ENCODE measurements at regions not wholly inside any gene's neighbourhood (a gene's known extent, or its start where the extent isn't known, plus 50 kb on each side); places are given as distances from the start of the nearest gene placed in this dataset.

DNA sequence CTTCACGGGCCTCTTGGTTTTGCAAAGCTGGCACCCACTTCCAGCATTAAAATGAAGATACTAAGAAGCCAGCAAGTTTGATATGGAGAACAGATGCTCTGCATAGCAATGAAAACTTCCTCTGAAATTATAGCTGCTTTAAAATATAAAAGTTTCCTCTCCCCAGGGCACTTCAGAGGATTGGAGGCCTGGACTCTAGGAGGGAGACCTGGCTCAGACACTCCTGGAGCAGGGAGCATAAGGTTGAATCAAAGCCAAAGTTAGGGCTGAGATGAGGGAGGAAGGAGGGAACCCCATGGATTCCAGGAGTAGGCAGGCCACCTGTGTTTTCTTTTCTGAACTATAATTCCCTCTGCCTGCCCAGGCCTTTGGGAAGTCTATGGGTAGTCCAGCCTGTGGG is 176.0 kb upstream of the RPL38 start:
- no peak for DNase-seq

DNA sequence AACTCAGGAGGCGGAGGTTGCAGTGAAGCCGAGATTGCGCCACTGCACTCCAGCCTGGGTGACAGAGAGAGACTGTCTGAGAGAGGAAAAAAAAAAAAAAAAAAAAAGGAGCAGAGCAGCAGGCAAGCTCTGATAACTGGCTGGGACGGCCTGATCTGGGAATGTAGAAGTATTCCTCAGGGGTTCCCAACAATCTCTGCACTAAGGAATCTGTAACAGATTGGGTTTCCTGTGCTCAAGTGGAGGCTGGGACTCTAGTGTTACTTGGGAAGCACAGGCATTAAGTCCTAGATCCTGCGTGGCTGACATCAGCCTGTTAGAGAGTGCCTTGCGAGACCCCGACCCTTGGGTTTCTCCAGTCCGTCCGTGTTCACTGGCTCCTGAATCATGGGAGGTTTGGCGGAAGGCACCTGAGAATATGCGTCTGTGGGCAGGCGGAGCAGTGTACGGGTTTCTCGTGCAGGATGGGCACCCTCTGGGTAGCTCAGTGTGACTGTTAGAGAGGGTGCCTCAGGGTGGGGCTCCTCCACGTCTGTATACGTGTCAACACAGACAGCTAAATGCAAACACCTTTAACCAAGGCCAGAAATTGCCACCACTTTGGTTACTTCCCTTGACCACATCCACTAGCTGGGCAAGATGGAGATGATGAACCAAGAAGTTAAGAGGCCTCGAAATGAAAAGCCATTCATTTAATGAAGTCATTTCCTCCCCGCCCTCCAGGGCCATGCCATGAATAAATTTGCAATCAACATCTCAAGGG is 174.9 kb upstream of the RPL38 start:
- DNase-seq, result no peak

DNA sequence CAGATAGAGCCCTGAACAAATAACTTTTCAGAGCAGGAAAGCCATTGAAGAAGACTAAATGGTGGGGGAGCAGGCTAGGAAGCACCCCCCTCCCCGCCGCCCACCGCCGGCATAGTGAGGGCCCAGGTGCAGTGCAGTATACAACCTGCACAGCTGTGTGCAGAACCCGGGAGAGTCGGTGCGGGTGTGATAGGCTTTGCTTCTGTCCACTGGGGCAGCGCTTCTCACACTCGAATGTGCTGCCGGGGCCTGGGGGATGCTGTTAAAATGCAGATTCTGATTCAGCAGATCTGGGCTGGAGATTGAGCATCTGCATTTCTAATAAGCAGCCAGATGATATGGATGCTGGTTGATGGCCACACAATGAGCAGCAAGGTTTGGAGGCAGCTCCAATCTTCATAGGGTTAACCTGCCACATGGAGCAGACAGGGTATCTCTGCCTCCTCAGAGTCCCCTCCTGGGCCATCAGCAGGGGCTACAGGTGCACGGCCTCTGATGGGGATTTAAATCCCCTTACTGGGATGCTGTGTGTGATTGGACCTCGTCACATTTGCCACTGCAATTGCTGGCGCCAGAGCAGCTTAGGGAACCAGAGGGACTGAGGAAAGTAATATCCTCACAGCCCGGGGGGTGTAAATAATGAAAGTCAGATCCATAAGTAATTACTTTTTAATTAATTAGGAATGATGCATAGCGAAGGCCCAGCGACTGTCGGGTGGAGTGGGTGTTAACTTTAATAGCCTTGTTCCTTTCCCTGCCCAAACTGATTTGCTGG is 172.0 kb upstream of the RPL38 start:
- no peak for DNase-seq

DNA sequence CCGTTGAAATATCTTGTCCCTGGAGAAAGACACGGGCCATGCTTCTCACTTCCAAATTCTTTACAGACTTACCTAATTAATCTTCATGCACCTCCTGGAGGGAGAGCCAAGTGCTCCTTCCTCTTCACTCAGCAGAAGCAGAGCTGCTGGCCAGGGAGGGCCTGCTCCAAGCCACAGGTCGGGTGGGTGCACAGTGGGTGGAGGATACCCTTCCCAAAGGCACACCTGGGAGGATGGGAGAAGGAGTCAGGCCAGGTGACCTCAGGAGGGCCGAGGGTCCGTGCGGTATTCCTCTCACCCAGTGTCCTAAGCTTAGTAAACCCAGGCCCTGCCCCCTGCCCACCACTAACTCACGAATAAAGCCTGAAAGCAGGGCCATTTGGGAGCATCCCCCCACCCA is 171.3 kb upstream of the RPL38 start:
- no peak for DNase-seq

DNA sequence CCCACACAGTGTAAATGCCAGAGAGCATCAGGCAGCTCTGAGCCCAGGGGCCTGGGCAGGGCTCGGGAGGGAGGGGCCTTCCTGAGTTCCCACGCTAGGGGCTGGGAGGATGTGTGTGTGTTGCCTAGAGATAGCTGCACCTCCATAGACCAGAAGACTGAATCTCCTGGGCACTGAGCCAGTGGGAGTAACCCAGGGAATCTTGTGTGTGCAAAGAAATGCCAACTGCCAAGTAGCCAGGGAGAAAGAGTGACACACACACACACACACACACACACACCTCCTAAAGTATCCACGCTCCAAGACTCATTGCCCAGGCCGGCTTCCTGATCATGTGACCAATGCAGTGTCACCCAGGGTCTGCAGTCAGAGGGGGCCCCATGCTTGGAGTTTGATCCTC is 166.2 kb upstream of the RPL38 start:
- peak; percentile 28 to 54 for DNase-seq

DNA sequence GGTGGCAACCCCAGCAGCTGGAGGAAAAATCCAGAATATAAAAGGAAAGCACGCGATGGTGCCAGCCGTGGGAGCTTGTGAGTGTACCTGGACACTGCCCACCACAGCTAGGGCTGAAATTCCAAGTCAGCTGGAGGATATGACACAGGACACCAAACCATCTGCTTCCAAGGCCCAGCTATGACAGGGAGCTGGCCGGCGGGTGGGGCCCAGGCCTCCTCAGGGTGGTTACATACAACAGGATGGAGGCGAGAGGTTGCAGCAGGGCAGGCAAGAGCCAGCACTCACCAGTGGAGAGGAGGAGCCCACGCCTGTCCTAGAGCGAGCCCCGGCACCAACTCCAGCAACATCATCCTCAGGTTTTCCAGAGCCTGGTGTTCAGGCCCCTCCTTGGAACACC is 163.2 kb upstream of the RPL38 start:
- no peak for DNase-seq

DNA sequence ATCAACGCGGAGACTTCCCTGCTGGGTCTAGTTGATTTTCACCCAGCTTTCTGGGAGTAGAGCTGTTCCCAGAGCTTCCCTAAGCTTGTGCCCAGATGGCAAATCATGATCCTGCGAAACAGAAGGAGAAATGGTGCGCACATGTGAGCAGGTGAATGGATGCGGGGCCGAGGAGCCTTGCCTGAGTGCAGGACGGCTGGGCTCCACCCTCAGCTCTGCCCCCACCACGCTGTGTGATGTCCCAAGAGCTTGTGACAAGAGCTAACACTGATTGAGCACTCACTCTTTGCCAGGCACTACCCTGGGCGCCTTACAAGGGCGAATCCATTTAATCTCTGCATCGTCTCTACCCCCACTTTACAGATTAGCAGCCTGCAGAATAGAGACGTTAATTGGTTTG is 162.7 kb upstream of the RPL38 start:
- DNase-seq, result no peak

DNA sequence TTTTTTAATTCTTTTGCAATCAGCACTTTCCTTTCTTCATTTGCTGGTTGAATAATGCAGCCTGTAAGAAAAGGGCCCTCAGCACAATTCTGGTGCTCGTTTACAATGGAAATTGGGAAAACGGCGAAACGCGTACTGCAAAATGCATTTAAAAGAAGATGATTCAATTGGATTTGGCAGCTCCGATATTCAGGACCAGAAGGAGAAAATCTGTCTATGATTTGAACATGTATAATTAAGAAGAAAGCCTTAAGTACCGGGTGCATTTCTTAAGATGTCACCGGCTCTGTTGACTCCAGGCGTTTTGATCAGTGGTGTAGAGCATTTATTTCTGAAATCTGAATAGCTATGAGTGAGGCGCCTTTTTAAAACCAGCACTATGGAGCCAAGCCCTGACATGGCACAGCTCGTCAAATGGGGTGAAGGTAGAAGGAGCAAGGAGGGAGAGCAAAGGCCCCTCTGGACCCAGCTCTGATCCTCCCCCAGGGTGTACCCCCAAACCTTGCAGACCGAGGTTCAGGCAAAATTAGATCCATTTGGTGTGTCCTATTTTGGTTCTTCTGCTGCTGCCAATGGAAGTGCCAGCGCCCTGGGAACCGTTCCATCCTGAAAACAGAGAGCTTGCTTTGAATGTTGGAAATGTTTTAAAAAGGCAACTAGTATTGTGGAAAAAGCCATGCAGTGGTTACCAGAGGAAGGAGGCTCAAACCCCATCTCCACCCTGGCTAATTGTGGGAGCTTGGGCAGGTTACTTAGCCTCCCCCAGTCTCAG is 161.4 kb upstream of the RPL38 start:
- DNase-seq, result no peak

DNA sequence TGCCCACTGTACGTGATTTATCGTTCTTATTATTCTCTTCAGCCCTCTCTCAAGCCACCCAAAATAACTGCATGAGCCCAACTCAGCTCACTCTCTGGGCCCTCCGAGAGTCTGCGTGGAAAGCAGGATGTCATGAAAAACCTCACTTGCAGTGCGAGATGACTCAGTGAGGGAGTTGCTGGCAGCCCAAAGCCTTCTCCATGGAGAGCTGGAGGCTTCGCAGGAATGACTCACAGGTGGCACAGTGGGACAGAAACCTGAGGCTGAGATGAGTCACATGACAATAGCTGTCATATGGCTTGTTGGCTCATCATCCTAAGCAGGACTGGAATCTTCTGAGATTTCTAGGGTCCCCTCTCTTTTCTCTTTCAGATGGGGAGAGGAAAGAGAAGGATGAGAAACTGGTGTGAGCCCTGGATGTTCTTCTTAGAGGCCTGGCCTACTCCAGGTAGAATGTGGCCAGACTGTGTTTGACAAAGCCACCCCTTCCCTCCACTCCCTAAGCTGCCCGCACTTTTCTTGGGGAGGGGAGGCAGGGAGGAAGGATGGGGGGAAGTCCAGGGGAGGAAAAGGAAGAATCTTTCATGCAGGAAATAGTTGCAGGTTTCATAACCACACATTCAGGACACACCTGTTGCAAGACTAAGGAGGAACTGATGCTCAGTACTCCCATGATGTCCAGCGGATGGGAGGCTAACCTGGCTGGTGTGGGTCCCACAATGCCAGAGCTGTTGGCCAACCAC is 160.6 kb upstream of the RPL38 start:
- peak; percentile 52 to 77 for DNase-seq

DNA sequence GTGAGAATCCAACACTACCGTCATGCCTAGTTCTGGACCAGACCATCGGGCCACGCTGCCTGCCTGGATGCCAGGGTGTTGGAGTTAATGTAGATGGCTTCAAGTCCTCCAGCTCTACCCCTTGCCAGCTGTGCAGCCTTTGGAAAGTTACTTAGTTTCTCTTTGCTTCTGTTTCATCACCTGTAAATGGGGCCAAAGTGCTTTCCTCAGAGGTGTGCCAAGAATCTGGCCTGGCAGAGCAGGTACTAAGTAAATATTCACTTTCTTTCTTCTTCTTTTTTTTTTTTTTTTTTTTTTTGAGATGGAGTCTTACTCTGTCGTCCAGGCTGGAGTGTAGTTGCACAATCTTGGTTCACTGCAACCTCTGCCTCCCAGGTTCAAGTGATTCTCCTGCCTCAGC is 159.5 kb upstream of the RPL38 start:
- no peak for DNase-seq

DNA sequence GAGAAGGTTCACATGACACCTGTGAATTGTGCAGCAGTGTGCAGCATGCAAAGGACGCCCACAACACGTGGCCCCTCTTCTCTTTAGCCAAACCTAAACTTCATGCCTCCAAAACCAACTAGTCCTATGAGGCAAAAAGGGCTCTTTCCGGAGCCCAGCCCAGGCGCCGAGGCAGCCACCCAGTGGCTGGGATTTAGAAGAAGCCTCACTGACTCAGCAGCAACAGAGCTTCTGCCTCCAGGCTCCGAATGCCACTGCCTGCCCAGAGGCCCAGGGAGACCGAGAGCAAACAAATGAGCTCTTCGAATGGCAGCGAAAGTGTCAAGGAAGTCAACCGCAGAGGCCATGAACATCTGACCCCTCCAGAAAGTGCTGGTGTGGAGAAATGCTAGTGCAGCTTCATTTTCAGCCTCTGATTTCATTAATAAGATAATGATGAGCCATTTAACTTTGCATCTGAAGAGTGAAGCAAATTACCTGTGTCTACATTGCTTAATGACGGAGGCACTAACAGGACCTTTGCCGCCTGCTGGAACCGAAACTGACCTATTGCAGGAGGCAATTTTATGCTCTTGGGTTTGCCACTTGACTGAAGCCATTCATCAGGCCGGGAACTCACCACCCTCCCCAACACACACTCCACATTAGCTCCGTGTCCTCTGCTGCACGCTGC is 157.7 kb upstream of the RPL38 start:
- DNase-seq, result peak in 1 of 2 experiments; percentile 36

DNA sequence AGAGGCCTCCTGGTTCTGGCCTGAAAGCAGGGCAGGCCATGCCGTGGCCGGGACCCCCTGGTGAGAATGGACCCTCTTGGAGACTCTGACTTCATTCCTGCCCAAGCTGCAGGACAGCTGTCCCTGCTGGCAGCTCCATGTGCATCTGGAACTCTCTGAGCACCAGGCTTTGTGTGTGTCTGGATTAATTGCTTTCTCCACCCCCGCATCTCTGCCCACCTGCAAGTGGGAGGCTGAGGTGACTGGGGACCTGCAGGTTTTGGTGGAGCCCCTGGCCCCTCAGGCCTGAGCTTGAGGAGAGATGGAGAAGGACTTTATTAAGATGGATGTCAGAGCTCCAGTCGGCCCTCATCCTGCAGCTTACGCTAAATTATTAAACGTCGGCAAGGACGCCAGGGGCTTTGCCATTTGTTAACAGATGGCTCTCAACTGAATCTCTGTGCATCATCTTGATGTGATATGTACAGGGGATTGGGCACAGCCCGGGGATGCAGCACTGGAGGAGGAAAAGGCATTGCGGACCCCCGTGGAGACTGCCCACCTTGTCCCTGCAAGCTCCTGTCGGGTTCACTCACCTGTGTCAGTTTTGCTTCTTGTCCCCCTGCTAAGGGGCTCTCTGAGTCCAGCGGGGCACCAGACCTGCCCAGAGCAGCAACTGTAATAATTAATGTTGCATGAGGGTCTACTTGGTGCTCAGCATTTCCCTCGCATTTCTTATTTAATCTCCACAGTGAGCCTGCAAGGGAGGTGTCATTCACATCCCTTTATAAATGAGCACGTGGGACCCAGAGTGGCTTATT is 154.1 kb upstream of the RPL38 start:
- DNase-seq, result no peak

DNA sequence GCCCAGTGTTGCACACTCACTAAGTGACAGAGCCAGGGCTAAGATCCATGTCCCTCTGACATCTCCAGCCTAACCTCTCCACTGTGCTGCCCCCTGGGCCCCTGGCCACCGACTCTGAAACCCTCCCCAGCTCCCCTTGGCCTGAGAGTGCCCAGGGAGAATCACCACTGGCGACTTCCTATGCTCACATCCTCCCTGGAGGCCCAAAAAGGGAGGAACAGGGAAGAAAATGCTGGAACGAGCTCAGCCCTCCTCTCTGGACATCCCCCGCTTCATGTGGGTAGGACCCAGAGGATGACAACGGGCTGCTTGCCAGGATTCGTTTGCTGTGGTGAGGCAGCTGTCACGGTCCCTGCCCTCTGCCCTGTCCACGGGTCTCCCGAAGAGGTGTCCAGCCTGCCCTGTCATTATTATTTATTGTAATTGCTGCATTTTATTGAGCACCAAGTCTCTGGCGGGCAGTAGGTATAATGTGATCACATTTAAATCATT is 153.5 kb upstream of the RPL38 start:
- DNase-seq, result no peak

DNA sequence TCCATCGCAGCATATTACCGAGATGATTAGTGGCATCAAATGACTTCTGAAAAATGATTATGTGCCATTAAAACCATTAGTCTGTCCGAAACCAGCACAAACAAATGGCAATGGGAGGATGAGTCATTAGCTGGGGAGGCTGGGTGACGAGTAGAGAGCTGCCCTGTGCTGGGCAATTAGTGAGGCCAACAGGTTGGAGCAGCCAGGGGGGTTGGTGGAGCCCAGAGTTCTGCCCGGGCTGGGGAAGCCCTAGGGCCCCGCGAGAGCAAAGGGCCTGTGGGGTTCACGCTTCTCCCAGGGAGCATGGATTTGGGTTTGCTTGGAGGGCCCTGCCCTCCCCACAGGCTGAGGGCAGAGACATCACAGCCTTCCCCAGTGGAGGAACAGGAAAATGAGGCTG is 152.1 kb upstream of the RPL38 start:
- DNase-seq, result no peak

DNA sequence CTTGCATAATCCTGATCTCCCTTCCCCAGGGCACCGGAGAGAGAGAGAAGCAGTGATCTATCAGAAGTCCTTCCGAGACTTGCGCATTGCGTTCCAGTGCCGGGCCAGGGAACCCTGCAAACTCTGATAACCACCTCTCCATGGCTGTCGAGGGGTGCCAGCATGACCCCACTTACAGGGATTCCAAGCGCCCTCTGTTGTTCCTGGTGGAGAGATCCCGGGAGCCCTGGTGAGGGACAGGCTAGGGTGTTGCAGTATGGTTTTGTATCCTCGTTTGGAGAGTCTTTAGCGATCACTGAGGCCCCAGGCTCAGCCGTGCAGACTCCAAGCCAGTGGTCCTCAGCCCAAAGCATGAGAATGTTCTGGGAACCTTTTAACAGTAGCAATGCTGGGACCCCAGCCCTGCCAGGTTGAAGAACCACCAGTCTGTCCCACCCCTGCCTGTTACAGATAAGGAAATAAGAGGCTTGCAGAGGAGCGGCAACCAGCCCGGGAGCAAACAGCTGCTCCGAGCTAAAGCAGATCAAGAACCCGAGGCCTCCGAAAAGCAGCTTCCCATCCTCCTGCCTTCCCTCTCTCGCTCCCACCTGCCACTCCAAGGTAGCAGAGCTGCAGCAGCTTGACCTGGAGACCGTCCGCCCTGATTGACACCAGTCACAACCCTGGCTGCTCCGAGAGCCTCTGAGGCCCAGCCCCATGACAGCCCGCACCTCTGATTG is 150.3 kb upstream of the RPL38 start:
- no peak for DNase-seq

DNA sequence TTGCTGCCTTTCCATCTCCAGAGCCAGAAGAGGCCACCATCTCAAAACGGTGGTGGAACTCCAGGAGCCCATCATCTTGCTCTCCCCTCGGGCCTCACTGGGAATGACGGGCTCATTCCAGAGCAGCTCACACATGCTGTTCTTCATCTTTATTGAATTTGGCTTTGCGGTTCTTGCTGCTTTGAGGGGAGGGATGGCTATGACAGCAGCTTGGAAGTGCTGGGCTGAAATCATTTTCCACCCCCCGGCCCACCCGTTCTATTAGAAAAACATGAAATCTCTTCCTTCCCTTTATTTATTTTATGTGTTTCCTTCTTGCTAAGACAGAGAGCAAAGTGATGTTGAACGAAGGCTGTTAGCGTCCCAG is 149.8 kb upstream of the RPL38 start:
- no peak for DNase-seq

DNA sequence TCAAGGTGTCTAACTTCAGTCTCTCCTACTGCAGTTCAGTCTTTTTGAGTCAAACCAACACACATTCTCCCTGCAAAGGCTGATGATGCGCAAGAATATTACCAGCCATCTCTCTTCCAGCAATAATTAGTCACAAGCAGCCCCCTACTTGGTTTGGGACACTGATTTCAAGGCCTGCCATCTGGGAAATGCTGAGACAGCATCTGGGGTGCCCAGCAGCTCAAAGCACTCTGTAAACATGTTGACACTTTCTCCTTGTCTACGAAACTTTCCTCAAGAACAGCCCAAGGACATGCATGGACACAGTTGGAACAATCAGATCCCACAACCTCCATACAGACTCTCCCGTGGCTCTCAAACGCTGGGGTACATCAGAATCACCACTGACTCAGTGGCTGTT is 149.2 kb upstream of the RPL38 start:
- DNase-seq, result no peak

DNA sequence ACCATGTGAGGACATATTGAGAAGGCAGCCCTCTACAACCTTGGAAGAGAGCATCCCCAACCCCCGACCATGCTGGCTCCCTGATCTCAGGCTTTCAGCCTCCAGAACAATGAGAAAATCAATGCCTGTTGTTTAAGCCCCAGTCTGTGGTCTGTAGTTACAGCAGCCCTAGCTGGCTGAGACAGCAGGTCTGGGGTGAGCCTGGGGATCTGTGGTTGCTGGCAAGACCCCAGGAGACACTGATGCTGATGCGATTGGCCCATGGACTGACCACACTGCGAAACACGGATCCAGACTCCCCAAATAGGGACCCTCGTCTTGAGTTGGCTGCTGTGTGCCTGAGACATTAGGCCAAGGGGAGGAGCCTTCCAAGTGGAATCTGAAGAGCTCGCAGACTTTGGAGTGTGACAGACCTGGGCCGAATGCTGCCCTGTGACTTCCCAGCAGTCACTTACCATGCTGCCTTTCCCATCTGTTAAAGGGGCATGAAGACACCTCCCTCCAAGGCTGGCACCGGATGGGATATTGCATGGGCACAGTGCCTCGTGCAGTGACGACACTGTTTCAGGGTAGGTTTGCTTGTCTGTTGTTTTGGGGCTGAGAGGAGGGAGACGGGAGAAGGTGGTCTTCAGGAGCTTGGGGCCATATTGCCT is 147.8 kb upstream of the RPL38 start:
- no peak for DNase-seq

DNA sequence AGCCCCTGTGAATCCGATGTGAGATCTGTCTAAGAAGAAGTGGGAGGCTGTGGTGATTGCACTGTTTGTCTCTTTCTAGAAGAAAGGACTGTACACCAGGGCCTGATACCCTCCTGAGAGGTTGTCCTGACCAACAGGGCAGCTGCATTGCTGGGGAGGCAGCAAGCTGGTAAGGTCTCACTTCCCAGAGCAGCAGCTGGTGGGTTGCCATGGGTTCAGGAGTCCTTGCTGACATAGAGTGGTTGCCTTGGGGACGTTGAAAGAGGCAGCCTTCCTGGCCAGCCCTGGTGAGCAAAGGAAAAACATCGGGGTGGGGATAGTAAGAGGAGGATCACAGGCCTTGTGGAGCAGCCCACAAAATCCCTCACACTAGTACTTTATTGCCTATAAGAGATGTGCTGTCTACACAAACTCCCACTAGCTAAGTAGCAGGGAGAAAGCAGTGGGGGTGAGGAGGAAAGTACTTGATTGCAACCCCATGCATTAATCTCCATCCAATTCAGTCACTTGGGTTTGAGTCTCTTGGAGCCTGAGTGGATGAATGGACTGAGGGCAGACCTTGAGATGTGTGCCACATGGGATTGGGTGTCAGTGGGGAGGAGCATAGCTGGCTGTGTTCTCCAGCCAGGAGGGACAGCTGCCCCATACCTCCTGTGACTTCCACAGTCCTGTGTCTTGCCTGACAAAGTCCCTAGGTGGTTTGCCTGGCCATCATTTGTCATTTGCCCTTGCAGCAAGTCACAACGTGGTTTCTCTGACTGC is 143.8 kb upstream of the RPL38 start:
- DNase-seq, result peak in 1 of 2 experiments; percentile 31

Data from NCI-H446 (cell line).